HUES6 (cell line): ENCODE measurements at regions not wholly inside any gene's neighbourhood (a gene's known extent, or its start where the extent isn't known, plus 50 kb on each side); places are given as distances from the start of the nearest gene placed in this dataset.

Source experiments
- H3K27ac ChIP-seq: 2 replicates; pipeline ENCODE4 v1.7.0; 2013; ENCODE audit warnings: low read depth, mild to moderate bottlenecking, low read length, inconsistent platforms
- H3K27me3 ChIP-seq: 2 replicates; pipeline ENCODE4 v1.6.1; 2013; ENCODE audit warnings: low read length; ENCODE audit not compliant: control insufficient read depth, insufficient read depth
- H3K36me3 ChIP-seq: 2 replicates; pipeline ENCODE4 v1.6.1; 2013; ENCODE audit warnings: low read length; ENCODE audit not compliant: control insufficient read depth, insufficient read depth
- H3K4me1 ChIP-seq: 2 replicates; pipeline ENCODE4 v1.6.1; 2013; ENCODE audit warnings: low read length; ENCODE audit not compliant: control insufficient read depth, insufficient read depth
- H3K4me3 ChIP-seq: 2 replicates; pipeline ENCODE4 v1.5.1; 2013; ENCODE audit warnings: low read depth, low read length
- H3K9ac ChIP-seq: one replicate; pipeline ENCODE4 v1.6.1; 2013; ENCODE audit warnings: mild to moderate bottlenecking, low read length
- H3K9me3 ChIP-seq: 2 replicates; pipeline ENCODE4 v1.6.1; 2013; ENCODE audit warnings: low read depth, low read length; ENCODE audit not compliant: control insufficient read depth, insufficient read depth

GRCh38 chr16:85430523-85431421, 182.3 kb upstream of the GSE1 start:
- H3K9me3 ChIP-seq = no peaks in the 10 kb centered on the region
- peaks cover 3% of the 10 kb centered on the region; the same call in 1 of the 2 replicates for H3K27me3 ChIP-seq
- H3K36me3 ChIP-seq = no peaks in the 10 kb centered on the region

DNA sequence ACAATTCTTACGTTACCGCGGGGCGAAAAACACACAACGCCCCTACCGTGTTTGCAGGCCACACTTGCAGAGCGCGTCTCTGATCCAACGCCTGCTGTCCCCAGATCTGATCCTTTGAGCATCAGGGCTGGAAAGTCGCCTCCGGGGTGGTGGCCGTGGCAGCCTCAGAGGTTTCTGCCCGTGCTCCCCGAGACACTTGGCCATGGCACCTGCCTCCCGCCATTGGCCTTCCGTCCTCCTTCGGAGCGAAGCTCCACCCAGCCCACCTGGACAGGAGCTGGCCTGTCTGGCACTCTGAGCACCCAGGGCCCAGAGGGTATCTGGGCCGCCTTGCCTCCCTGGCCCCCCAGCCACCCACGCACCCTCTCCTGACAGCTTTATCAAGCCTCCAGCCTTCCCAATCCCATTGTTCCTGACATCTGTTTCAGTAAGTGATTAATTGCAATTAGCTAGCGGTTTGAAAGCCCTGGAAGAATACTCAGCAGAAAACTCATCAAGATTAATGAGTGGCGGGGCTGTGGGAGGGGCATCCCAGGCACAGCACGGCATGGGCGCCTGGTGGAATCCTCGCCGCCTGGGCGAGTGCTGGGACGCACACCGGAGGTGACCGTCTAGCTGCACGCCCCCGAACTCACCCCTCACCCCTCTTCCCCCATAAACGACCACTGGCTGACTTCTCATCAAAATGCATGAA, 181.5 kb upstream of the GSE1 start:
- peaks cover 3% of the 10 kb centered on the region; the same call in 1 of the 2 replicates for H3K27me3 ChIP-seq
- H3K4me3 ChIP-seq = no peak overlapping the region
- H3K9ac ChIP-seq = no peak overlapping the region
- H3K4me1 ChIP-seq = peaks cover 33% of the 10 kb centered on the region
- H3K9me3 ChIP-seq = no peaks in the 10 kb centered on the region
- no peaks in the 10 kb centered on the region for H3K36me3 ChIP-seq
- no peak overlapping the region for H3K27ac ChIP-seq

More at GRCh38 chr16:85430523-85431421, 182.3 kb upstream of the GSE1 start:
- Histone ChIP-seq H3K4me3 (no peak overlapping the region), H3K27ac (no peak overlapping the region), H3K9ac (no peak overlapping the region), H3K4me1 (peaks cover 25% of the 10 kb centered on the region)

- Histone ChIP-seq H3K27ac (no peak overlapping the region), H3K9ac (no peak overlapping the region), H3K9me3 (no peaks in the 10 kb centered on the region), H3K27me3 (peaks cover 3% of the 10 kb centered on the region; the same call in 1 of the 2 replicates), H3K36me3 (no peaks in the 10 kb centered on the region), H3K4me3 (no peak overlapping the region), H3K4me1 (peaks cover 43% of the 10 kb centered on the region)
Measured at GRCh38 chr16:85432606-85433005, 180.5 kb upstream of the GSE1 start.

GRCh38 chr16:85433477-85433876, 179.6 kb upstream of the GSE1 start:
- no peak overlapping the region for H3K4me3 ChIP-seq
- no peak overlapping the region for H3K9ac ChIP-seq
- H3K9me3 ChIP-seq = no peaks in the 10 kb centered on the region
- H3K27ac ChIP-seq = no peak overlapping the region
- peaks cover 11% of the 10 kb centered on the region; the same call in 1 of the 2 replicates for H3K27me3 ChIP-seq
- H3K4me1 ChIP-seq = peaks cover 52% of the 10 kb centered on the region
- H3K36me3 ChIP-seq = no peaks in the 10 kb centered on the region

GRCh38 chr16:85435286-85435685, 177.8 kb upstream of the GSE1 start:
- H3K27me3 ChIP-seq = peaks cover 13% of the 10 kb centered on the region; the same call in 1 of the 2 replicates
- H3K4me3 ChIP-seq = no peak overlapping the region
- no peaks in the 10 kb centered on the region for H3K36me3 ChIP-seq
- H3K4me1 ChIP-seq = peaks cover 68% of the 10 kb centered on the region
- H3K9me3 ChIP-seq = no peaks in the 10 kb centered on the region
- no peak overlapping the region for H3K27ac ChIP-seq
- H3K9ac ChIP-seq = no peak overlapping the region

DNA sequence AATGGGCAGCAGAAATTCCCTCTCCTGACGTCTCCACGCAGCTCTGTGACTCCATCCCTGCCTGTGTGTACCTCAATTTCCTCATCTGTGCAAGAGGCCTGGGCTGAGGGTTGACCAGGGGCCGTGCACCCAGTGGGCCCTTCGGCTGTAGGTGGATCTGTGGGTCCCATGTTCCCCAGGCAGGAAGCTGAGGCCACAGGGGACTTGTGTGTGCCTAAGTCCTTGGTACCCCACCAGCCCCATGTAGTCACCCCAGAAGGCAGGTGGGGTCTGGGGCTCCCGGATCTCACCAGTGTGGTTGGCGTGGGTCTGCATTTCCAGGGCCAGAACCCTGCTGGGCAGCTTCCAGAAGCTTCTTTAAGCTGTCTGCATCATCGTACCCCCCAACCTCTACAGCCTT, 177.4 kb upstream of the GSE1 start:
- H3K4me1 ChIP-seq = peaks cover 64% of the 10 kb centered on the region

GRCh38 chr16:85436207-85436606, 176.9 kb upstream of the GSE1 start:
- Histone ChIP-seq H3K4me3 (no peak overlapping the region), H3K9ac (no peak overlapping the region)

More for the DNA sequence above, 177.4 kb upstream of the GSE1 start:
- Histone ChIP-seq H3K36me3 (no peaks in the 10 kb centered on the region), H3K27me3 (peaks cover 13% of the 10 kb centered on the region; the same call in 1 of the 2 replicates), H3K9me3 (no peaks in the 10 kb centered on the region), H3K4me3 (no peak overlapping the region), H3K27ac (no peak overlapping the region), H3K9ac (no peak overlapping the region)

DNA sequence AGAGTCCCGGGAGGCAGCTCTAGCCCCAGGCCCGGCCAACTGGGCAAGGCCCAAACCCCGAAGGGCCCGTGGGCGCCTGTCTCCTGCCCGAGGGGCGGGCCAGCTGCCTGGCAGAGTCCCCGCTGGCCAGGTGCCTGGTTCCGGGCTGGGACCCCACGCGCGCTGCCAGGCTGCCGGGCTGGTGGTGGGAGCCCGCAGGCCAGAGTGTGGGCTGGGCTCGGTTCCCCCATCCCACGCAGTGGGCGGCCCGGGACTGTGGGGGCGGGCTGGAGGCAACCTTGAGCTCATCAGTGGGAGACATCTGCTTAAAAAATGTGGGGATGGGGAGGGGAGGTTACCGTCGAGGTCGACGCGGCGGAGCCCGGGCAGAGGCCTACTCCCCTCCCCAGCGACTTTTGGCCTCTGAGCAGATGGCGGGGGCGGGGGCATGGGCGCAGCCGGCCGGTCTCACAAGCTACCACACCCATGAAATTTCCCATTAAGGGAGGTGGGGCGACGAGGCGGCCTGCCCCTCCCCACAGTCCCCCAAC, 176.4 kb upstream of the GSE1 start:
- Histone ChIP-seq H3K36me3 (no peaks in the 10 kb centered on the region), H3K27ac (peak overlapping the region; percentile 81), H3K9ac (peak overlapping the region; percentile 38), H3K9me3 (no peaks in the 10 kb centered on the region), H3K4me1 (peaks cover 54% of the 10 kb centered on the region), H3K4me3 (peak overlapping the region; percentile 36), H3K27me3 (peaks cover 13% of the 10 kb centered on the region; the same call in 1 of the 2 replicates)

More at GRCh38 chr16:85436207-85436606, 176.9 kb upstream of the GSE1 start:
- H3K4me1 ChIP-seq = peaks cover 59% of the 10 kb centered on the region
- H3K36me3 ChIP-seq = no peaks in the 10 kb centered on the region
- H3K27ac ChIP-seq = peak overlapping the region; percentile 81; the same call in 1 of the 2 replicates
- peaks cover 13% of the 10 kb centered on the region; the same call in 1 of the 2 replicates for H3K27me3 ChIP-seq
- H3K9me3 ChIP-seq = no peaks in the 10 kb centered on the region

DNA sequence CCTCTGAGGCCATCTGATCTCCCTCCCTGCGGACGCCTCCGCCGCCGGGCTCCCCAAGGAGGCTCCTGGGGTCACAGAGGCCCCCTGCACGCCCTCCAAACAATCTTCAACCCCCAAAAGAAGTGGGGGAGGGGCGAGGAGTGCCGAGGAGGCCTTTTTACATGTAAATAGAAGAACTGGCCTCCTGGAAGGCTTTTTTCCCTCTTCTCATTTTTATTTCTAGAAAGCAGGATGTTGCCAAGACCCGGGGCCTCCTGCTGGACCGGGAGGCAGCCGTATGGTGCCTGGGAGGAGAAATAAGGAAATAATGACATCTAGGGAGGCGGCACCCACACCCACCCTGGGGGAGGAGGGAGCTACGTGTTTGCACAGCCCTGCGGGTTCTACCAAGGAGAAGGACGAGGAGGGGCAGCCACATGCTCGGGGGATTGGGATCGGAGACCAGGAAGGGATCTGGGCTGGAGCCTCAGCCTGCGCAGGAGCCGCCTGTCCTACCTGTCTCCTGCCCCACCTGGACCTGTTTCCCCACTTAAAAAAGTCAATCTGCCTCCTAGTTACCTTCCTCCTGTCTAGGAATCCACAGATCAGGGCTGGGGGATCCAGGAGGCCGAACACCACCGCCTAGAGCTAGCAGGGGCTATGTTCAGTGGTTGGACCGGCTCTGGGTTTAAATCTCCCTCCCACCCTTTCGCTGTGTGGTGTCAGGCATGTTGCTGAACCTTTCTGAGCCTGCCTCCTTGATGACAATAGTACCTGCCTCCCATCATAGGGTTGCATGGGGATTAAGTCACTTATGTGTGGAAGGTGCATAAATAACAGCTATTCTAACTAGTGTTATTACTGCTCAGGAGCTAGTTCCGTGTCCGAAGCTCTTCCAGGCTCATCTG, 175.7 kb upstream of the GSE1 start:
- H3K27me3 ChIP-seq = peaks cover 9% of the 10 kb centered on the region; the same call in 1 of the 2 replicates
- H3K27ac ChIP-seq = peak overlapping the region; percentile 81; the same call in 1 of the 2 replicates
- peaks cover 52% of the 10 kb centered on the region for H3K4me1 ChIP-seq
- no peaks in the 10 kb centered on the region for H3K9me3 ChIP-seq
- H3K36me3 ChIP-seq = no peaks in the 10 kb centered on the region
- H3K4me3 ChIP-seq = peak overlapping the region; percentile 36
- peak overlapping the region; percentile 52 for H3K9ac ChIP-seq

DNA sequence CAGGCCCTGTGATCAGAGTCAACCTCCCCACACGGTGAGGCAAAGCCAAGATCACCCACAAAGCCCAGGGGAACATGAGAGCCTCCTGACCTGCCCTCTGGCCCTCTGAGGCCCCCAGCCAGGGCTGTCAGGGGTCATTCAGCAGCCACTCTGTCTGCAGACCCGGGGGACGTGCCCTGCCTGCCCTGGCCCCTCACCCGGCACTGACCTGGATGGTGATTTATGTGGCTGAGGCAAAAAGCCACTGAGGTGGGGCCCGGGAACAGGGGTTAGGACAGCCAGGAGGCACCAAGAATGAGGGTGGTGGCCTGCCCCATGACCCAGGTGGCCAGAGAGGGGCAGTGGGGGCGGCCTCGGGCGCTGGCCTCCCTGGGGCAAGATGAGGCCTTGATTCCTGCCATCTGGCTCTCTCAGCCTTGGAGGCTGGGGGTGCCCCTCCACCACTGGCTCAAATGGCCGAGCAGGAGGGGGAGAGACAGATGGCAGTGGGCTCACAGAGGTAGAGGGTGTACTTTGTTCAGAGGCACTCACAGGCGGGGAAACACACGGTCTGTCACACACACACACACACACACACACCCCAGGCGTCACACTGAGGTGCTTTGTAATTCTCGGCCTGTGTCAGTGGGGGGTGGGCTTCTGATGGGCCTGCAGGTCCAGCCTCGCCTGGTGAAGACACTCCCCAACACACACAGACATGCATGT, 174.0 kb upstream of the GSE1 start:
- Histone ChIP-seq H3K27ac (no peak overlapping the region), H3K36me3 (no peaks in the 10 kb centered on the region), H3K4me1 (peaks cover 53% of the 10 kb centered on the region), H3K27me3 (peaks cover 9% of the 10 kb centered on the region; the same call in 1 of the 2 replicates), H3K9ac (no peak overlapping the region), H3K4me3 (no peak overlapping the region), H3K9me3 (no peaks in the 10 kb centered on the region)
